Parathyroid adenoma (tissue), 2 donors: ENCODE measurements at regions not wholly inside any gene's neighbourhood (a gene's known extent, or its start where the extent isn't known, plus 50 kb on each side); places are given as distances from the start of the nearest gene placed in this dataset.

ENCODE experiments used
- H2AFZ ChIP-seq: fragments of 300-600 bp; sonication (generic); one replicate; pipeline ENCODE4 v1.7.0; 2017; ENCODE audit warnings: antibody characterized with exemption, mild to moderate bottlenecking
- H3K27ac ChIP-seq: fragments of 300-600 bp; sonication (generic); one replicate; pipeline ENCODE4 v1.7.0; 2017
- H3K27me3 ChIP-seq: fragments of 300-600 bp; sonication (generic); one replicate; pipeline ENCODE4 v1.7.0; 2017; ENCODE audit warnings: low read length; ENCODE audit not compliant: control insufficient read depth, insufficient read depth
- H3K36me3 ChIP-seq: fragments of 300-600 bp; sonication (generic); one replicate; pipeline ENCODE4 v1.7.0; 2017; ENCODE audit warnings: low read length; ENCODE audit not compliant: control insufficient read depth, insufficient read depth
- H3K4me1 ChIP-seq: fragments of 300-600 bp; sonication (generic); one replicate; pipeline ENCODE4 v1.7.0; 2017; ENCODE audit warnings: control low read depth
- H3K4me2 ChIP-seq: fragments of 300-600 bp; sonication (generic); one replicate; pipeline ENCODE4 v1.7.0; 2017; ENCODE audit warnings: low read length
- H3K4me3 ChIP-seq: fragments of 300-600 bp; sonication (generic); one replicate; pipeline ENCODE4 v1.7.0; 2017; ENCODE audit warnings: low read depth, low read length
- H3K79me2 ChIP-seq: fragments of 300-600 bp; sonication (generic); one replicate; pipeline ENCODE4 v1.7.0; 2017; ENCODE audit warnings: control low read depth
- H3K9ac ChIP-seq: fragments of 300-600 bp; sonication (generic); one replicate; pipeline ENCODE4 v1.7.0; 2017; ENCODE audit warnings: mild to moderate bottlenecking
- H3K9me3 ChIP-seq: fragments of 300-600 bp; sonication (generic); one replicate; pipeline ENCODE4 v1.7.0; 2017; ENCODE audit warnings: low read length; ENCODE audit not compliant: control insufficient read depth
- CTCF ChIP-seq: fragments of 300-600 bp; sonication (generic); IDR thresholded peaks from one replicate; pipeline ENCODE4 v1.7.0; 2017; ENCODE audit warnings: antibody characterized with exemption, mild to moderate bottlenecking
- donor health status: primary hyperparathyroidism.

GRCh38 chr7:121451367-121452094 is 55.4 kb upstream of the FAM3C start:
- H3K36me3 ChIP-seq = peaks cover 3% of the 10 kb centered on the region
- no peaks in the 10 kb centered on the region for H3K9me3 ChIP-seq
- H3K27ac ChIP-seq = no peak overlapping the region
- no peak overlapping the region for H2AFZ ChIP-seq
- H3K4me1 ChIP-seq = no peaks in the 10 kb centered on the region
- no peak overlapping the region for H3K4me3 ChIP-seq
- H3K9ac ChIP-seq = no peak overlapping the region
- no peaks in the 10 kb centered on the region for H3K79me2 ChIP-seq
- H3K27me3 ChIP-seq = no peaks in the 10 kb centered on the region
- no peak for TF ChIP-seq CTCF
- H3K4me2 ChIP-seq = no peak overlapping the region

DNA sequence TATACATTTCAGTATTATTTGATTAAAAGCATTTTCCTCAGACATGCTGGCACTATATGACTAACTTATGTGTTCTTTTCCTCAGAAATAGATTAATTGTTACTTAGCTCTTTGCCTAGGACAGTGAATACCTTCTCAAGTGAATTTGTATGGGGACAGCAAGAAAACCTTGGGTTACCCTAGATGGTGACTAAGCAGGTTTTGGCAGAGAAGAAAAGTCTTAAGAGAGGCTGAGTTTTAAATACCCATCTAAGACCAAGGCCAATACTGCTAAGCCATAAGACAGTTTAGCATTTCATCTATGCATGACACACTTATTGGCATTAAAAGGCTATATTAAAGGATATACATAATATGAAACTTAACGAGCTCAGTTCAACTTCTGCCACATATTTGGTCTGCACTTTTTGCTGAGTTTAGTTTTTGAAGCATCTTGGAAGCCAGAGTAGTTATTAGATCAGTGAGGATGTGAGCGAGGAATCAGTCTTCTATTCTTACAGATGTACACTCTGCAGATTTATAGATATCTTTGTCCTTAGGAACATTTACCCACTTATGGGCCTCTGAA is 54.6 kb upstream of the FAM3C start:
- no peak for TF ChIP-seq CTCF
- no peaks in the 10 kb centered on the region for H3K9me3 ChIP-seq
- no peaks in the 10 kb centered on the region for H3K79me2 ChIP-seq
- no peak overlapping the region for H3K4me2 ChIP-seq
- no peak overlapping the region for H3K4me3 ChIP-seq
- H3K27me3 ChIP-seq = no peaks in the 10 kb centered on the region
- no peaks in the 10 kb centered on the region for H3K4me1 ChIP-seq
- no peak overlapping the region for H3K27ac ChIP-seq
- H3K36me3 ChIP-seq = peaks cover 3% of the 10 kb centered on the region
- no peak overlapping the region for H2AFZ ChIP-seq
- H3K9ac ChIP-seq = no peak overlapping the region

- H3K4me3 ChIP-seq = no peak overlapping the region
- TF ChIP-seq CTCF = no peak
- H3K4me2 ChIP-seq = no peak overlapping the region
- no peaks in the 10 kb centered on the region for H3K79me2 ChIP-seq
- no peak overlapping the region for H2AFZ ChIP-seq
- no peaks in the 10 kb centered on the region for H3K9me3 ChIP-seq
- H3K27me3 ChIP-seq = no peaks in the 10 kb centered on the region
- H3K27ac ChIP-seq = no peak overlapping the region
- H3K9ac ChIP-seq = no peak overlapping the region
- H3K36me3 ChIP-seq = peaks cover 3% of the 10 kb centered on the region
- H3K4me1 ChIP-seq = no peaks in the 10 kb centered on the region
These were observed 53.7 kb upstream of the FAM3C start for GRCh38 chr7:121449735-121450240.

GRCh38 chr7:121449329-121449728 is 53.2 kb upstream of the FAM3C start:
- Histone ChIP-seq H3K27ac (no peak overlapping the region), H3K79me2 (no peaks in the 10 kb centered on the region), H3K4me2 (no peak overlapping the region)

More at GRCh38 chr7:121449329-121449728, 53.2 kb upstream of the FAM3C start:
- no peaks in the 10 kb centered on the region for H3K27me3 ChIP-seq
- peaks cover 3% of the 10 kb centered on the region for H3K36me3 ChIP-seq
- no peak overlapping the region for H2AFZ ChIP-seq
- no peak overlapping the region for H3K4me3 ChIP-seq
- no peaks in the 10 kb centered on the region for H3K4me1 ChIP-seq
- no peaks in the 10 kb centered on the region for H3K9me3 ChIP-seq
- no peak for TF ChIP-seq CTCF
- no peak overlapping the region for H3K9ac ChIP-seq
